ENCODE measurements at regions not wholly inside any gene's neighbourhood (a gene's known extent, or its start where the extent isn't known, plus 50 kb on each side); places are given as distances from the start of the nearest gene placed in this dataset.

- TF ChIP-seq CTCF (conservative IDR thresholded peaks at IDR 0.05; ENCODE audit: low read length) (no peak), EZH2phosphoT487 (IDR thresholded peaks at IDR 0.05; ENCODE audit: borderline replicate concordance) (no peak)
These were observed 70.4 kb upstream of the C15orf39 start for GRCh38 chr15:75131269-75131643.
